Medulla oblongata (tissue), 1 donor: ENCODE measurements at regions not wholly inside any gene's neighbourhood (a gene's known extent, or its start where the extent isn't known, plus 50 kb on each side); places are given as distances from the start of the nearest gene placed in this dataset.

Experiments
- DNase-seq: peaks from one replicate; pipeline ENCODE4 v3.0.0-alpha.2; 2015; ENCODE audit errors: extremely low spot score

- no peak for DNase-seq
These were observed 53.7 kb upstream of the IGFBP3 start for GRCh38 chr7:45974540-45975360.

- DNase-seq, result peak; percentile 92
These were observed 52.9 kb upstream of the IGFBP3 start for GRCh38 chr7:45973725-45974532.

- no peak for DNase-seq
These were observed 51.7 kb upstream of the IGFBP3 start for GRCh38 chr7:45972629-45973312.

GRCh38 chr7:45971661-45972175 is 50.6 kb upstream of the IGFBP3 start:
- no peak for DNase-seq

- no peak for DNase-seq
These were observed 50.1 kb upstream of the IGFBP3 start for GRCh38 chr7:45971171-45971570.
